ENCODE measurements at regions not wholly inside any gene's neighbourhood (a gene's known extent, or its start where the extent isn't known, plus 50 kb on each side); places are given as distances from the start of the nearest gene placed in this dataset.
A peak's percentile ranks its signal among the peaks of the same experiment; 100 is the strongest.

DNA sequence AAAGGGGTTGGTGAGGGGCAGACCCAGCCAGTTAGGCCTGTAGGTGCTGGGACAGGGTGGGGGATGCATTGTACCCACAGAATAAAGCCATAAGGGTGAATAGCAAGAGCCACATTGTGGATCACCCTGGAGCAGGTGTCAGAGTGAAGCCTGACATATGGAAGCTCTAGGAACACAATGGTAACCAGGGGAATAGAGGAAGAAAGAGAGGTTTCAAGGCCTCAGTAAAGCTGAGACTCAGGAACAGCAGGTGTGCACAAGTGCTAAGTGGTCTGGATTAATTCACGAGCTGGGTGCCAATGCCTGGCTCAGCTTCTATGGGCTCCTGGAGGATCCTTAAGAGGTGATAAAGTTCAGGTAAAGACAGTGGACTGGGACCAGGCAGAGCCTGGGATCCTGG is 323.7 kb upstream of the CTNNB1 start:
- Histone ChIP-seq H3K4me3 (no peak overlapping the region), H3K27ac (peak overlapping the region in 1 of 2 donors; percentile 19), H3K36me3 (no peaks in the 10 kb centered on the region), H3K27me3 (no peaks in the 10 kb centered on the region), H3K9me3 (no peaks in the 10 kb centered on the region), H3K4me1 (peaks cover 3 to 20% of the 10 kb centered on the region in 2 donors)
- intact Hi-C loops (cut with DNase I; ENCODE audit: low total_unique reads) = no loop called here
- no peak for DNase-seq (ENCODE audit: low spot score in 2 of 2)
- TF ChIP-seq CTCF (IDR thresholded peaks at IDR 0.05) (no peak), POLR2A (IDR thresholded peaks at IDR 0.05) (no peak), POLR2AphosphoS5 (IDR thresholded peaks at IDR 0.05) (no peak)

DNA sequence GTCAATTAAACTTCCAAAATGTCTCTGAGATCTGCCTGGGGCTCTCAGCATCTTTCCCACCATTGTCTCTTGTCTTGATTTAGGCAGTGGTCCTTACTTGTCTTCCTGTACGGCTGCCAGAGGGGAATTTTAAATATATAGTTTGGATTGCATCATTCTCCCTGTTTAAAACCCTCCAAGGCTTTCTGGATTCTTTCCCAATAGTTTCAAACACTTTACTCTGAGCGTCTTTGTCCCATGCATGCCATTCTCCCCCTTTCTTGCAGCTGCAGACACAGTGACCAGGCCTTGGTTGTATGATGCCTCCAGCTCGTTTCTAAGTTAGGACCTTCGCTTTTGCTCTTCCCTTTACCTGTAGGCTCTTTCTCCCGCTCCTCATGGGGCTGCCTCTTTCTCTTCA is 323.3 kb upstream of the CTNNB1 start:
- Histone ChIP-seq H3K9me3 (no peaks in the 10 kb centered on the region), H3K27ac (peak overlapping the region in 1 of 2 donors; percentile 43), H3K4me3 (no peak overlapping the region), H3K36me3 (no peaks in the 10 kb centered on the region), H3K4me1 (peaks cover 3 to 20% of the 10 kb centered on the region in 2 donors), H3K27me3 (no peaks in the 10 kb centered on the region)
- intact Hi-C loops (cut with DNase I; ENCODE audit: low total_unique reads) = no loop called here
- no peak for DNase-seq (ENCODE audit: low spot score in 2 of 2)
- TF ChIP-seq POLR2AphosphoS5 (IDR thresholded peaks at IDR 0.05) = no peak
- no peak for TF ChIP-seq CTCF (IDR thresholded peaks at IDR 0.05)
- no peak for TF ChIP-seq POLR2A (IDR thresholded peaks at IDR 0.05)

GRCh38 chr3:40876496-40876895 is 322.8 kb upstream of the CTNNB1 start:
- no peak for DNase-seq (ENCODE audit: low spot score in 2 of 2)
- intact Hi-C loops (cut with DNase I; ENCODE audit: low total_unique reads) = no loop called here
- Histone ChIP-seq H3K9me3 (no peaks in the 10 kb centered on the region), H3K4me3 (no peak overlapping the region), H3K4me1 (peaks cover 3 to 20% of the 10 kb centered on the region in 2 donors), H3K27me3 (no peaks in the 10 kb centered on the region), H3K36me3 (no peaks in the 10 kb centered on the region), H3K27ac (peak overlapping the region in 1 of 2 donors; percentile 43)
- TF ChIP-seq POLR2AphosphoS5 (IDR thresholded peaks at IDR 0.05) (no peak), POLR2A (IDR thresholded peaks at IDR 0.05) (no peak), CTCF (IDR thresholded peaks at IDR 0.05) (no peak)

DNA sequence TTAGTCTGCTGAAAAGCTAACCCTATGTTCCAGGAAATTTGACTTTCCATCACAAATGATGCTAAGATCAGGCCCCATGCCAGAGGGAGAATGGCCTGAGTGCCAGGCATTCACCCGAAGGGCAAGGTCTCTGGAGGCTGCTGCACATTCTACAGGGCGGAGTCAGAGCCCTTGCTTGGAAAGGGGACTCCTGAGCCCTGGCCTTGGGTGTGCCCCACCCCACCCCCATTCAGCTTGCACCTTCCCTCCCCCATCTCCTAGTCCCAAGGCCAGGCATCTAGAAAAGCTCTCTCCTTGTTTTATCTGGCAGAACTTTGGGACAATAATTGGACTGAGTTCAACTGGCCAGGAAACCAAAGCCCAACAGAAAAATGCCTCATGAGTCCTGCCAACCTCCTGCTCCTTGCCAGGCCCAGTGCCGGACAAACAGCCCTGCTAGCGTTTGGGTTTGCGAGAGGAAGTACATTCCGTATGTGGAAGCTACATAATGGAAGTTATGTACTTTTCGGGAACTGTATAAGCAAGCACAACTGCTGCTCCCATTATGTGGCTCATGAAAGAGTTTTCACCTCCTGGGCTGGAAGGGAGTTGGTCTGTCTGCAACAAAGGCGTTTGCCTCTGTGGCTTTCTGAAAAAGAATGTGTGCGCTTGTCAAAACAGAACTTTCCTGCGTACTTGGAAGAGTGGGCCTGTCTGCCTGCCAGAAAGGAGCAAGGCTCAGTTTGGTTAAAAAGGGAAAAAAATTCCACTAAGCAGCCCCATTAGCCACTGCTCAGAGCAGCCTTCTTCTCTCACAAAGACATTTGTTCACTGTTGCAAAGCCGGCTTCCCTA is 321.5 kb upstream of the CTNNB1 start:
- Histone ChIP-seq H3K9me3 (no peaks in the 10 kb centered on the region), H3K4me1 (peaks cover 3 to 20% of the 10 kb centered on the region in 2 donors), H3K27ac (peak overlapping the region; percentile 68 to 77), H3K36me3 (no peaks in the 10 kb centered on the region), H3K27me3 (no peaks in the 10 kb centered on the region), H3K4me3 (no peak overlapping the region)
- peak; percentile 66 to 86 for DNase-seq (ENCODE audit: low spot score in 2 of 2)
- TF ChIP-seq POLR2AphosphoS5 (IDR thresholded peaks at IDR 0.05) (peak in 2 of 3 donors; percentile 64), POLR2A (IDR thresholded peaks at IDR 0.05) (no peak)
- intact Hi-C loops (cut with DNase I; ENCODE audit: low total_unique reads) = no loop called here

DNA sequence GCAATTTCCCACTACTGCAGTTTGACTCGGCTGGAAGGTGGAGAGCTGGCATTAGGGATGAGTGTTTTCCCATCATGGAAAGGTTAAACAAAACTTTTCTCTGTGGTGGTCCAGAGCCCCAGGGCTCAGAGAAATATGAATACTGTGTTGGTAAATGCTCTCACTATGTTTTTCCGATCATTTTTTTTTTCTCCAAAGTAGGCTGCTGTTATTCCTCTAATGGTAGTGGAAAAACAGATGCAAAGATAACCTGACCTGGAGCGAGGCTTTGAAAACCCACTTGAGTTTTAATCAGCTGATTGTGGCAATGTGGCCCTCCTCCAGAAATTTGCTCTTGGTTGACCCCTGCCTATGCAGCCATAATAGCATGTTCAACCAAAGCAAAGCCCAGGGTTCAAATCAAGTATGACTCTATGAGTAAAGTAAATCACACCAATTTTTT is 320.8 kb upstream of the CTNNB1 start:
- no peaks in the 10 kb centered on the region for H3K36me3 ChIP-seq

More for the DNA sequence above, 320.8 kb upstream of the CTNNB1 start:
- intact Hi-C loops (cut with DNase I; ENCODE audit: low total_unique reads) = no loop called here
- peaks cover 3 to 20% of the 10 kb centered on the region in 2 donors for H3K4me1 ChIP-seq
- H3K9me3 ChIP-seq = no peaks in the 10 kb centered on the region
- no peaks in the 10 kb centered on the region for H3K27me3 ChIP-seq
- DNase-seq (ENCODE audit: low spot score in 2 of 2) = no peak
- TF ChIP-seq POLR2A (IDR thresholded peaks at IDR 0.05) (no peak), POLR2AphosphoS5 (IDR thresholded peaks at IDR 0.05) (no peak), CTCF (IDR thresholded peaks at IDR 0.05) (no peak)
- H3K27ac ChIP-seq = peak overlapping the region; percentile 68 to 77
- H3K4me3 ChIP-seq = no peak overlapping the region

All from breast epithelium (tissue), 4 donors.